Naive thymus-derived CD4-positive, alpha-beta T cell (primary cell): ENCODE measurements at regions not wholly inside any gene's neighbourhood (a gene's known extent, or its start where the extent isn't known, plus 50 kb on each side); places are given as distances from the start of the nearest gene placed in this dataset.

Source experiments
- ATAC-seq: fragments of 150-1000 bp; cut with Tn5 transposase; 2 replicates; pipeline ENCODE4 v1.10.0; 2021; ENCODE audit warnings: mild to moderate bottlenecking, moderate library complexity
- CTCF ChIA-PET: fragments of 350-600 bp; sonication (Branson Sonifier 250); formaldehyde crosslinking; loops from one replicate; lab custom pipeline; 2021; ENCODE audit warnings: antibody characterized with exemption; lab: Charles Lee
- POLR2A ChIA-PET: fragments of 350-600 bp; sonication (Branson Sonifier 250); formaldehyde crosslinking; loops from one replicate; lab custom pipeline; 2021; ENCODE audit warnings: antibody characterized with exemption, inconsistent platforms; lab: Charles Lee
- DNase-seq, 9 donors: peaks; one replicate each; pipeline versions ENCODE4 v3.0.0 to v3.0.0-alpha.2; 2020 to 2022; ENCODE audit warnings: mixed read lengths in 1 of 9
- H3K27ac ChIP-seq: one replicate; pipeline ENCODE4 v1.7.0; 2013; ENCODE audit warnings: mild to moderate bottlenecking, low read depth, low read length, moderate library complexity
- H3K27me3 ChIP-seq, 2 donors: one replicate each; pipeline ENCODE4 v1.7.0; 2013; ENCODE audit warnings: low read length in 2 of 2, mild to moderate bottlenecking in 2 of 2, moderate library complexity in 2 of 2; ENCODE audit not compliant: control insufficient read depth in 2 of 2, insufficient read depth in 2 of 2
- H3K36me3 ChIP-seq, 3 experiments: 1 replicate in 2 of 3; 2 replicates in 1 of 3; pipeline ENCODE4 v1.7.0; 2013; ENCODE audit warnings: low read length in 3 of 3, mild to moderate bottlenecking in 3 of 3, moderate library complexity in 1 of 3; ENCODE audit not compliant: insufficient read depth in 3 of 3, control insufficient read depth in 2 of 3
- H3K4me1 ChIP-seq, 2 donors: one replicate each; pipeline ENCODE4 v1.7.0; 2013; ENCODE audit warnings: low read length in 2 of 2, mild to moderate bottlenecking in 2 of 2, moderate library complexity in 1 of 2; ENCODE audit not compliant: control insufficient read depth in 2 of 2, insufficient read depth in 2 of 2
- H3K4me3 ChIP-seq: 2 replicates; pipeline ENCODE4 v1.7.0; 2013; ENCODE audit warnings: mild to moderate bottlenecking, low read length
- H3K9me3 ChIP-seq, 3 experiments: 1 replicate in 2 of 3; 2 replicates in 1 of 3; pipeline ENCODE4 v1.7.0; 2013; ENCODE audit warnings: low read length in 3 of 3; ENCODE audit not compliant: control insufficient read depth in 2 of 3
- H3K27ac Mint-ChIP-seq, 9 donors: one replicate each; pipeline ENCODE4 v1.8.0; 2020 to 2022; ENCODE audit warnings: mixed read lengths in 9 of 9, mild to moderate bottlenecking in 8 of 9, moderate library complexity in 5 of 9, inconsistent platforms in 2 of 9
- H3K27me3 Mint-ChIP-seq, 5 donors: one replicate each; pipeline ENCODE4 v1.8.0; 2021 to 2022; ENCODE audit warnings: mixed read lengths in 5 of 5, mild to moderate bottlenecking in 1 of 5
- H3K36me3 Mint-ChIP-seq, 5 donors: one replicate each; pipeline ENCODE4 v1.8.0; 2020 to 2022; ENCODE audit warnings: mixed read lengths in 5 of 5, mild to moderate bottlenecking in 3 of 5, inconsistent platforms in 1 of 5
- H3K4me1 Mint-ChIP-seq, 7 donors: one replicate each; pipeline ENCODE4 v1.8.0; 2020 to 2022; ENCODE audit warnings: mixed read lengths in 7 of 7, mild to moderate bottlenecking in 3 of 7, inconsistent platforms in 1 of 7
- H3K4me3 Mint-ChIP-seq, 10 donors: one replicate each; pipeline ENCODE4 v1.8.0; 2020 to 2022; ENCODE audit warnings: mild to moderate bottlenecking in 10 of 10, mixed read lengths in 10 of 10, moderate library complexity in 6 of 10, inconsistent platforms in 2 of 10
- H3K9me3 Mint-ChIP-seq, 11 donors: one replicate each; pipeline ENCODE4 v1.8.0; 2020 to 2022; ENCODE audit warnings: mixed read lengths in 11 of 11, mild to moderate bottlenecking in 4 of 11, inconsistent platforms in 1 of 11, moderate library complexity in 1 of 11
- intact Hi-C, 2 donors: fragments of 100-400 bp; cut with micrococcal nuclease; formaldehyde crosslinking; loops; one replicate each; pipeline ENCODE4 v1.15.1; 2023

DNA sequence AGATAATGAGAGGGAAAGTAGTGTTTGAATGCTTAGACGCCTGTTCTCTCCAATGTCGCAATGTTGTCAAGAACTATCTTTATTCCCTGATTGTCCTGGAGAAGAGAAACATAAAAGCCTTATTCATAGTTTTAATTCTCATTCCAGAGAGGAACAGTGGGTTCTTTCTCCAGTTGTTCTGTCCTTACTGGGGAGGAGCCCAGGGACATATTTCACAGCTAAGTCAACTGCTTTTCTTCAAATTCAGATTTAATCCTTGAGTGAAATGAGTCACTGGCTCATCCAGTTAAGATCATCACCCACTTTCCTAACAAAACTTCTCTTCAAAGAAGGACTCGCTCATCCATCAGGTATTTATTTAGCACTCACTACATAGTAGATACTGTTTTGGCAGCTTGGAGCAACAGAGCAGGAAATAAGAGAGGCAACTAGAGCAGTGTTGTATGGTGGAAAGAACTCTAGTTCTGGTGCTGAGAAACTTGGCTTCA is 365.7 kb upstream of the USP24 start:
- Mint-ChIP-seq H3K4me1 (no peaks in the 10 kb centered on the region), H3K9me3 (peaks cover 0 to 3% (median 0%) of the 10 kb centered on the region in 11 donors), H3K4me3 (no peak overlapping the region), H3K27me3 (peaks cover 0 to 45% (median 19%) of the 10 kb centered on the region in 5 donors), H3K27ac (no peak overlapping the region), H3K36me3 (no peaks in the 10 kb centered on the region)
- CTCF ChIA-PET = no interaction called here
- DNase-seq = no peak
- H3K4me3 ChIP-seq = no peak overlapping the region
- intact Hi-C loops = no loop called here
- H3K27ac ChIP-seq = no peak overlapping the region
- no peaks in the 10 kb centered on the region for H3K36me3 ChIP-seq
- no peak for ATAC-seq
- H3K9me3 ChIP-seq = no peaks in the 10 kb centered on the region
- H3K27me3 ChIP-seq = no peaks in the 10 kb centered on the region
- no peaks in the 10 kb centered on the region for H3K4me1 ChIP-seq
- POLR2A ChIA-PET = no interaction called here

DNA sequence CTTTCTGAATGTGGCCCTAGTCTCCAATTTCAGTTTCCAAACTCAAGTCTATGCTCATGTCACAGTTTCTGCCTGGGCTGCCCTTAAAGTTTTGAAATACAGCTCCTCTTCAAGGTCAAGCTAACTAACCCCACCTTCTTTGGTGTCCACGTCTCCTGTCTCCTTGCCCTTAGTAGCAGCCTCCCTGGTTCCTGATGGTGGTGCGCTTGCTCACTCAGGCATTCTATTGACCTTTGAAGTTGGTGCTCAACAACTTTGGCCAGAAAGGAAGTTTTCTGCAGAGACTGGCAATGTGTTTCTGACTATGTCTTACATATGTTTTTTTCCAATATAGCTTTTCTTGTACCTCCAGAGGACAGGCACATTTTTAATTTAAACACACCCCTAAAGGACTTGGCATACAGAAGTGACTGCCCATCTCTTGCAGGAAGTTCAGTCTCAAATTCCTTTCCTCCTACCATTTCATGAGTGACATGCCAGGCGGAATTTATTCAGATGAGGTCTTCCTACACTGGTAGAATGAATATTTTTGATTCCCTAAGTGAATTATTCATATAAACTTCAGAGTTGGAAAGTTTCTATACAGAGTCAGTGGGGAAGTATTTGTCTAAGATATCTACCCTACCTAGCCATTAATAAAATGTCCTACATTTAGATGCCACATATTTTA is 364.3 kb upstream of the USP24 start:
- ChIA-PET POLR2A (no interaction called here), CTCF (no interaction called here)
- no peak overlapping the region for H3K4me3 ChIP-seq
- no peaks in the 10 kb centered on the region for H3K36me3 Mint-ChIP-seq
- no peak overlapping the region for H3K27ac ChIP-seq
- no peaks in the 10 kb centered on the region for H3K4me1 ChIP-seq
- intact Hi-C loops = no loop called here
- H3K27me3 Mint-ChIP-seq = peaks cover 0 to 39% (median 12%) of the 10 kb centered on the region in 5 donors
- H3K9me3 Mint-ChIP-seq = peaks cover 0 to 1% (median 0%) of the 10 kb centered on the region in 11 donors
- no peaks in the 10 kb centered on the region for H3K36me3 ChIP-seq
- no peak overlapping the region for H3K27ac Mint-ChIP-seq
- H3K4me1 Mint-ChIP-seq = no peaks in the 10 kb centered on the region
- H3K9me3 ChIP-seq = no peaks in the 10 kb centered on the region
- no peaks in the 10 kb centered on the region for H3K27me3 ChIP-seq
- ATAC-seq (no peak), DNase-seq (no peak)
- no peak overlapping the region for H3K4me3 Mint-ChIP-seq

DNA sequence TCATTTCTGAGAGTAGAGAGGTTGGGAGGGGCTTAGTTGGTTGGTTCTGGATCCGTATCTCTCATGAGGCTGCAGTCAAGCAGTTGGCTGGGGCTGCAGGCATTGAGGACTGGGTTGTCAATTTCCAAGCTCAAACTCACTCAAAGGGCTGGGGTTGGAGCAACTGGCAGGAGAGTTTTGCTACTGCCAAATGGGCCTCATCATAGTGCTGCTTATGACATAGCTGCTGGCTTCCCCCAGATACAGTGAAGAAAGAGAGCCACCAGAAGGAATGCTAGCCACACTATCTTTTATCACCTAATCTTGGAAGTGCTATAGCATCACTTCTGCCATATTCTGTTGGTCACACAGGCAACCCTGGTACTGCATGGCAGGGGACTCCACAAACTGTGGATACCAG is 363.5 kb upstream of the USP24 start:
- ATAC-seq = no peak

DNA sequence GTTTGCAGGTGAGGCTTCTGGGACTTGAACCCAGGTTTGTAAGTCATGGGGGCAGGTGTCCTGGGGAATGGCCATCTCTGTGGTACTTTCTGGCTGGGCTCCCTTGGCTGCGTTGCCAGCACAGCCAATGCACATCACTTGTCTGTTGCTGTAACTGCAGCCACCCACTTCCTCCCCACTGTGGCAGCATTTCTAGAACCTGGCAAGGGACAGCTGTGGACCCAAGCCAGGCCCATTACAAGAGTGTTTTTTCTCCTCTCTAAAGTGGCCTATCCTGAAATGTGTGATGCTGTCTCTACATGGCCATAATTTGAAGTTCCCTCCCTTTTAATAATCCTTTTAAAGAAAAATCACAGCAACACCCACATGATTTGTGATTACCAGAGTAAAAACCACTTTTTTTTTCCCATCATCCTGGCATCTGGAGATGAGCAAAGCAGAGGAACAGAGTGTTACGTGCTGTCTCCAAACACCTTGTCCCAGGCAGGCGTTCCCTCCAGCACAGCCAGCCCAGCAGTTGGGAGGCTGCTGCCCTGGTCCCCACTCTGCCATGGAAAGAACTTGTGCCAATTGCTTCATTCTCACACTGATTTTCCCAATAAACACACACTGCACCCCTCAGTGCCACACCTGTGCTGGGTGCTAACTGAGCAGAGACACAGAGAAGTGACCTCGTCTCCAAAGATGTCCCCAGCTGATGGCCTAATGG is 360.6 kb upstream of the USP24 start:
- POLR2A ChIA-PET = no interaction called here
- peaks cover 0 to 3% (median 0%) of the 10 kb centered on the region in 11 donors for H3K9me3 Mint-ChIP-seq
- H3K4me1 Mint-ChIP-seq = peaks cover 0 to 4% (median 0%) of the 10 kb centered on the region in 7 donors

More for the DNA sequence above, 363.5 kb upstream of the USP24 start:
- peaks cover 0 to 3% (median 0%) of the 10 kb centered on the region in 11 donors for H3K9me3 Mint-ChIP-seq
- Histone ChIP-seq H3K36me3 (no peaks in the 10 kb centered on the region), H3K27ac (no peak overlapping the region), H3K9me3 (no peaks in the 10 kb centered on the region), H3K4me1 (no peaks in the 10 kb centered on the region), H3K4me3 (no peak overlapping the region), H3K27me3 (no peaks in the 10 kb centered on the region)
- intact Hi-C loops = no loop called here
- DNase-seq = no peak
- POLR2A ChIA-PET = no interaction called here
- peaks cover 0 to 31% (median 12%) of the 10 kb centered on the region in 5 donors for H3K27me3 Mint-ChIP-seq
- no peak overlapping the region for H3K27ac Mint-ChIP-seq
- H3K36me3 Mint-ChIP-seq = no peaks in the 10 kb centered on the region
- no peak overlapping the region for H3K4me3 Mint-ChIP-seq
- CTCF ChIA-PET = no interaction called here
- H3K4me1 Mint-ChIP-seq = peaks cover 0 to 2% (median 0%) of the 10 kb centered on the region in 7 donors

DNA sequence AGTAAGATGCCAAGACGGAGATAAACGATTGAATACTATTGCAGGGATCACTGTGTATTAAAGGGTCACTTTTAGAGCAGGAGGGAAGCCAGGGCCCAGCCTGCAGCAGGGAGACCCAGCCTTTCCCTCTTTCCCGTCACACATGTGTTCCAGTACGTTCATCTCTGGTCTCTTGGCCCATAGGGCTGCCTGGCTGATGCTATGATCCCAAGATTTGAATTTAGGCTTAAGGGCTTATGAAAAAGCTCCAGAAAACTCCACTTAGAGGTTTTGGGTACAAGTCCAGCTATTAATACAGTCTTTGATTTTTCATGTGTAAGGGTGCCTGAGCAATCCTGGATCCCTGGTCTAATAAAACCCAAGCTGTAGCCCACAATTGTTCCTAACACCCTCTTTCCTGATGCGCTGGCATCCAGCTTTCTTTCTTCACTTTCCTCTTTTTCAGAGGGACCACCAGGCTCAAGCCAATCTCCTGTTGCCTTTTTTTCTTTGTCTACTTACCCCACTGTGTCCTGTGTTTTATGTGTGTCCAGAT is 359.6 kb upstream of the USP24 start:
- DNase-seq (no peak), ATAC-seq (no peak)
- no peak overlapping the region for H3K27ac Mint-ChIP-seq
- POLR2A ChIA-PET = no interaction called here
- H3K4me3 Mint-ChIP-seq = no peak overlapping the region
- H3K27me3 Mint-ChIP-seq = peaks cover 0 to 19% (median 12%) of the 10 kb centered on the region in 5 donors
- H3K36me3 ChIP-seq = no peaks in the 10 kb centered on the region
- no peak overlapping the region for H3K4me3 ChIP-seq
- H3K4me1 Mint-ChIP-seq = peaks cover 0 to 4% (median 0%) of the 10 kb centered on the region in 7 donors
- no peak overlapping the region for H3K27ac ChIP-seq
- H3K4me1 ChIP-seq = no peaks in the 10 kb centered on the region
- H3K9me3 Mint-ChIP-seq = peaks cover 0 to 3% (median 0%) of the 10 kb centered on the region in 11 donors
- no peaks in the 10 kb centered on the region for H3K36me3 Mint-ChIP-seq
- CTCF ChIA-PET = no interaction called here
- H3K27me3 ChIP-seq = no peaks in the 10 kb centered on the region
- intact Hi-C loops = no loop called here
- no peaks in the 10 kb centered on the region for H3K9me3 ChIP-seq

More for the DNA sequence above, 360.6 kb upstream of the USP24 start:
- intact Hi-C loops = no loop called here
- Mint-ChIP-seq H3K4me3 (no peak overlapping the region), H3K27me3 (peaks cover 0 to 24% (median 10%) of the 10 kb centered on the region in 5 donors), H3K36me3 (no peaks in the 10 kb centered on the region), H3K27ac (no peak overlapping the region)
- no peak overlapping the region for H3K4me3 ChIP-seq
- DNase-seq = no peak
- H3K9me3 ChIP-seq = no peaks in the 10 kb centered on the region
- CTCF ChIA-PET = no interaction called here
- H3K27me3 ChIP-seq = no peaks in the 10 kb centered on the region
- ATAC-seq = no peak
- H3K4me1 ChIP-seq = no peaks in the 10 kb centered on the region
- H3K36me3 ChIP-seq = no peaks in the 10 kb centered on the region
- no peak overlapping the region for H3K27ac ChIP-seq

DNA sequence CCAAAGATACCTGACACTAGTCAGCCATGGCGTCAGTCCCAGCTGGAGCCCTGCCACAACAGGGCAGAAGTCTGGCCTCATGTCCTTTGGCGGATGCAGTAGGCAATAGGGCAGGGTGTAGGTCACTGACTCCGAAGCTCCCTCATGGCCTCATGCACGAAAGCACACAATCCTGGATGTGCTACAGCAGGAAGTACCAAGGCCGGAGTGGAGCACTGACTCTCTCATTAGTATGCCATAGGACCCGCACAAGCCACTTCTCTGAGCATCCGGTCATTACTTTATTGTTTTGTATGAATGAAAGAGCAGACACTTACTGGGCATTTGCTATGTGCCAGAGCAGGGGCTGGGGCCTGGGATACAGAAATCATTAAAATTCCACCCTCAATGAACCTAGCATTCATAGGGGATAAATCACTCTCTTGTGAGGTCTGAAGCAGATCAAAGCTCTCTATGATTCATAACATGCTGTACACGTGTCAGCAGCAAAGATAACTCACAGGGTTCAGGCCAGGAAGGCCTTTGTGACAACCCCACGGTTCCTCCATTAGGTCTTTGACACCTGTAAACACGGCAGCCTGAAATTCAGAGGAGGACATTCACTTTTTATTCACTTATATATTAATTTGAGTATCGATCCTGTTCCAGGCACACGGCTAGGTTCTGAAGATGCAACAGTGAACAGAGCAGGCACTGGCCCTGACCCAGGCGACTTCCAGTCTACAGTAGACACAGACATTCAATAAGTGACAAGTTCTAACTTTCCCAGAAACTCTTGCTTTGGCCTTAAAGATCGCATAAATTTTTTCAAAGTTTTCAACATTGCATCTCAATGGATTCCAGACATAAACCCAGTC is 357.9 kb upstream of the USP24 start:
- POLR2A ChIA-PET = no interaction called here
- no peak for ATAC-seq
- peaks cover 0 to 21% (median 9%) of the 10 kb centered on the region in 5 donors for H3K27me3 Mint-ChIP-seq

More for the DNA sequence above, 357.9 kb upstream of the USP24 start:
- Histone ChIP-seq H3K36me3 (no peaks in the 10 kb centered on the region), H3K27me3 (no peaks in the 10 kb centered on the region), H3K9me3 (no peaks in the 10 kb centered on the region), H3K4me1 (no peaks in the 10 kb centered on the region), H3K27ac (no peak overlapping the region), H3K4me3 (no peak overlapping the region)
- CTCF ChIA-PET = no interaction called here
- Mint-ChIP-seq H3K4me3 (no peak overlapping the region), H3K27ac (no peak overlapping the region), H3K4me1 (peaks cover 0 to 4% (median 0%) of the 10 kb centered on the region in 7 donors), H3K9me3 (peaks cover 0 to 8% (median 2%) of the 10 kb centered on the region in 11 donors), H3K36me3 (peaks cover 0 to 3% (median 0%) of the 10 kb centered on the region in 5 donors)
- intact Hi-C loops = no loop called here
- DNase-seq = no peak
